ENCODE measurements at regions not wholly inside any gene's neighbourhood (a gene's known extent, or its start where the extent isn't known, plus 50 kb on each side); places are given as distances from the start of the nearest gene placed in this dataset.

DNA sequence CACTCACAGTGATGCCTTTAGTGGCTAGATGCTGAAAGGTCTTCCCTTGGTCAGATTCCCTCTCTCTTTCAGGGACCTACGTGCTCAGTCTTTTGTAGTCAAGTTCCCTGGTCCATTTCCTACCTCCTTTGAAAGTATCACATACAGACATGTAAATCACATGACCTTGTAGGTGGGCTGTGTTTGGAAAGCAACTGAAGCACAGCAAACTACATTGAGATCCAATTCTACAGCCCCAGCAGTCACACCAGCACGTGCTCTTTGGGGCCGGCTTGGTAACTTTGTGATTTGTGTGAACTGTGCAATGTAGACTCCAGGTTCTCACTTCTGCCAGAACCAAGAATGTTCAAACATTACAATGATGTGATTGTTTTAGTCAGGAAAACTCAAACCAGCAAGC, 89.7 kb upstream of the PLPP4 start:
- Histone ChIP-seq H3K23ac (ENCODE audit: insufficient read length, low read depth, low read length) (no peak overlapping the region), H2BK15ac (ENCODE audit: low read depth, low read length) (no peak overlapping the region), H3K9me3 (ENCODE audit: control insufficient read depth, low read depth, low read length) (no peaks in the 10 kb centered on the region), H3K79me2 (ENCODE audit: insufficient read depth, low read length) (no peaks in the 10 kb centered on the region), H3K9ac (ENCODE audit: extremely low read depth, insufficient read length, low read length) (no peak overlapping the region), H3K4me1 (ENCODE audit: insufficient read depth, low read length) (no peaks in the 10 kb centered on the region), H3K27me3 (ENCODE audit: insufficient read depth, low read length) (no peaks in the 10 kb centered on the region), H4K8ac (replicated peaks; ENCODE audit: insufficient read length, low read depth, low read length) (no peak overlapping the region), H3K79me1 (ENCODE audit: insufficient read depth, low read depth, low read length, poor library complexity, severe bottlenecking) (no peaks in the 10 kb centered on the region), H4K20me1 (ENCODE audit: control insufficient read depth, insufficient read depth, insufficient read length) (no peaks in the 10 kb centered on the region), H3K14ac (ENCODE audit: insufficient read depth, low read length) (no peak overlapping the region), H2BK5ac (ENCODE audit: insufficient read length, low read length) (no peak overlapping the region), H3K4me2 (ENCODE audit: insufficient read depth, insufficient read length, low read length) (no peak overlapping the region), H2AK5ac (ENCODE audit: insufficient read length, low read length) (no peak overlapping the region), H4K5ac (ENCODE audit: insufficient read length, low read depth, low read length) (no peak overlapping the region), H3T11ph (ENCODE audit: low read length) (no peak overlapping the region), H3K18ac (ENCODE audit: insufficient read length, low read depth, low read length) (no peak overlapping the region), H3K27ac (ENCODE audit: insufficient read length, low read depth, low read length) (no peak overlapping the region), H2BK12ac (ENCODE audit: insufficient read length, low read depth, low read length) (no peak overlapping the region), H3K56ac (ENCODE audit: insufficient read length, low read depth, low read length) (no peak overlapping the region), H2BK20ac (ENCODE audit: low read depth, low read length, poor library complexity, severe bottlenecking) (no peak overlapping the region), H3K4ac (ENCODE audit: low read depth, low read length) (no peak overlapping the region), H4K91ac (ENCODE audit: insufficient read length, low read depth, low read length) (no peak overlapping the region), H2AFZ (ENCODE audit: low read length) (no peak overlapping the region), H2BK120ac (ENCODE audit: low read depth, low read length, poor library complexity, severe bottlenecking) (no peak overlapping the region), H3K23me2 (ENCODE audit: insufficient read length, low read depth, low read length, poor library complexity, severe bottlenecking) (no peaks in the 10 kb centered on the region)
- Mint-ChIP-seq H3K27me3 (ENCODE audit: low read depth) (peaks cover 5% of the 10 kb centered on the region), H3K36me3 (ENCODE audit: insufficient read depth in 1 of 3, low read depth in 3 of 3) (no peaks in the 10 kb centered on the region), H3K9me3 (no peaks in the 10 kb centered on the region), H3K4me3 (no peak overlapping the region), H3K4me1 (no peaks in the 10 kb centered on the region), H3K27ac (no peak overlapping the region)
- WGBS (ENCODE audit: extremely low coverage, insufficient read length, low lambda C conversion rate), result no CpG with 5 or more reads among the region's 3 CpGs
- no peak for DNase-seq
- TF ChIP-seq CTCF (conservative IDR thresholded peaks at IDR 0.05), result no peak

Data from H9 (cell line).